Hypothalamus (tissue), 51 donors: ENCODE measurements at regions not wholly inside any gene's neighbourhood (a gene's known extent, or its start where the extent isn't known, plus 50 kb on each side); places are given as distances from the start of the nearest gene placed in this dataset.

Source experiments
- DNase-seq, 51 donors: peaks; one replicate each; lab custom pipeline; 2025; lab: John Stamatoyannopoulos, UW

DNA sequence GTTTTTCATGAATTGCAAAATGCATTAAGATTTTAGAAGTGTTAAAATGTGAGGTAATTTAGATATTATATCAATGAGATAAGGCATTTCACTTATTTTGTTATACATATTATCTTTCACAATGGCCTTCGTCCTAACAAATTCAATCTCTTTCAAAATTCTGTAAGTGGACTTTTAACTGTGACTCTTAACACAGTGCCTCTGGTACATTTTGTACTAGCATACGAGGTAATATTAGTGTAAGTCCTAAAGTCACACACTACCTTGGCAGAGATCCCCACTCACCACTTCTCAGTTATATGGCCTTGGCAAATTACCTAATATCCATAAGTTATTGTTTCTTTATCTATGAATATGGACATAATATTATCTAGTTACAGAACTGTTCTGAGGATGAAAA is 101.3 kb upstream of the SLITRK6 start:
- no peak for DNase-seq

DNA sequence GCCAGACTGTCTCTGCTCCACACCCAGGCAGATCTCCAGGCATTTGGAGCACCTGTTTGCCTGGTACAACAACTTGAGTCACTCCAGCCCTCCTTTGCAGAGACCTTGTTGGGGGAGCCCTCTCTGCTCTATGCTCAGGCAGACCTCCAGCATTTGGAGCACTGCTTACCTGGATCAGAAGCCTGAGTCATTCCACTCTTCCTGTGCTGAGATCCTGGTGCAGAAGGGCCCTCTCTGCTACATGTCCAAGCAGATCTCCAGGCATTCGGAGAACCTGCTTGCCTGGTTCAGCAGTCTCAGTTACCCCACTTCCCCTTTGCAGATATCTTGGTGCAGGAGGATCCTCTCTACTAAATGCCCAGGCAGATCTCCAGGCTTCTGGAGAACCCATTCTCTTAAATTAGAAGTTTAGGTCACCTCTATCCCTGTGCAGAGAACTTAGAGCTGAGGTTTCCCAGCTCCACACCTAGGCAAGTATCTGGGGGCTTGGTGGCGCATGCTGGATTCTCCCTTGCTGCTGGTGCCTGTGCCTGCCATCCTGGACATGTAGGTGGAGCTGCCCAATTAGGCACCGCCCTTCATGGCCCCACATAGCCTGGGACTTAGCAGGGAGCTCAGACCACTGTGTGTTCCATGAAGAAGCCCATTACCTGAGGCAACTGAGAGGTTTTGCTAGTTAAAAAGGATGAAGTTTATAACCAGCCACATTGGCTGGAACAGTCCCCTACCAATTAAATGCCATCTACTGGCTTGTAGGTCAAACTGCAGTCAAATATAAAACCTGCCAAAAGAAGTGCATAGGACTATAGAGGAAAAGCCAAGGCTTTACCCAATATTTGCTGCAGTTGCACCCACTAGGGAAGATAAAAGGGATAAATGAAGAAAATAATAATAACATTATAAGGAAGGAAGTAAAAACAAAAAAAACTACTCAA is 97.6 kb upstream of the SLITRK6 start:
- DNase-seq, result no peak

DNA sequence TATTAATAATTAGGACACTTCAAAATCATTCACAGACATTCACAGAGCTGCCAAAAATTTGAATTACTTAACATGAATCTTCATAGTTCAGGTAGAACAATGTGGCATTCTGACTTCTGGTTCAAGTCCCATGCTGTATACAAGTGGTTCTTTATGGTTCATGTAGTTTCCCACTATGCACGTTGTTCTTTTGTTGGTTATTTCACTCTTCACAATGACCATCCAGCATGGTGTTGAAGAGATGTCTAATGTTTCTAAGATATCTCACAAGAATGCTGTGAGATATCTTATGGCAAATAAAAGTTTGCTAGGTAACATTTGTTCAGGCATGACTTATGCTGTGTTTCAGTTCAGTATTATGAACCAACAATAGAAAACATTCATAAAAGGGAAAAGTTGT is 88.2 kb upstream of the SLITRK6 start:
- DNase-seq, result no peak

DNA sequence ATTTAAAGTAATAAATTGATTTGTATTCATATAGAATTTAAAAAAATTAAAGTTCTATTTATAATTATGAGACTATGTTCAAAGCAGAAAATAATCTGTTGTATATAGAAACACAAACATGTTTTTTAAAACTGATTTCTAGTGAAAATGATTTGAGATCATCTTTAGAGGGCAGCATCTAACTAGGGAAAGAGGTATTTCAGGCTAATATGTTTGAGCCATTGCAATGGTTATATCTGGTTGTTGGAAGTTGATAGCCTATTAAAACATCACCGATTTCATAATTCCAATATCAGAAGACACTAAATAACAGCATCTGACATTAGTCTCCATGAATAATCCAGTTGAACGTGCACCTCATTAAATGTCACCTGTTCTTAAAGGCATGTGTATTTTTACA is 79.8 kb upstream of the SLITRK6 start:
- no peak for DNase-seq

DNA sequence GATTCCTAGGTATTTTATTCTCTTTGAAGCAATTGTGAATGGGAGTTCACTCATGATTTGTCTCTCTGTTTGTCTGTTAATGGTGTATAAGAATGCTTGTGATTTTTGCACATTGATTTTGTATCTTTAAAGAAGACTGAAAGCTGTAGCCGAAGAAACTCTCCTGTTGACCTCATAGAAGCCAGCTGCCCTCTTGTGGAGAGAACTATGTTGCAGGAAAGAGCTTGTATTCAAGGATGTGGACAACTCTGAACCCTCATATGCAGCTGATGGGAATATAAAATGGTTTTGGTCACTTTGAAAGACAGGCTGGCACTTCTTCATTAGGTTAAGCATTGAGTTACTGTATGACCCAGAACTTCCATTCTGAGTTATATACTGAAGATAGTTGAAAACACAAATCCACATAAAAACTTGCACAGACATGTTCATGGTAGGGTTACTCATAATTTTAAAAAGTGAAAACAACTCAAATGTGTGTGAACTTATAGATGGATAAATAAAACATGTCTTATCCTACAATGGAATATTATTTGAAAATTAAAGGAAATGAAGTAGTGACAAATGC is 65.8 kb upstream of the SLITRK6 start:
- DNase-seq, result peak in 1 of 51 donors; percentile 1

DNA sequence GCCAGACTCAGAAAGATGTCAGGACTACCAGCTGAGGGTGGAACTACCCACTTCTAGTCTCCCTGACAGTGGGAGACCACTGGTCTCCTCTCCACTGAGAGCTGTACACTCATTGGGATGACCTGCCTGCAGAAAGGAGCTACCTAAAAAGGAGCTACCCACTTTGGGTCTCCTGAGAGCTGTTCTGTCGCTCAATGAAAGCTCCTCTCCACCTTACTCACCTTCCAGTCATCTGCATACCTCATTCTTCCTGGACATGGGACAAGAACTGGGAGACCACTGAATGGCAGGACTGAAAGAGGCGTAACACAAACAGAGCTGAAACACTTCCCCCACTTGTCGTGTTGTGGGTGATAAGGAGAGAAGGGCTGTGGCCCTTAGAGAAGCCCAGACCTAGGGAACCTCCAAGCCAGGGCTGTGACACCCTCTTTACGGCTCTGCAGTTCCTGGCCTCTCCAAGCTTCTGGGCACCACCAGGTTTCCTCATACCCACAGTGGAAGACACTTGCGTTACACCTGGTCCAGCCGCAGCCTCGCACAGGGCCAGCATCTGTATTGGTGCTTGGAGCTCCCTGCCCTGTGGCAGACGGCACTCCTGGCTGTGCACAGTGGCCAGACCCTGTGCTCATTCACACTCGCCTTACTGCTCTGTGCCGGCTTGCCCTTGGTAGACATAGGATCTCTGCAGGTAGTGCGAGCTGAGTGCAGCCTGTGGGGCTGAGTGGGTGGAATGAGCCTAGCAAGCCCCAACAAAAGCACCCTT is 54.9 kb upstream of the SLITRK6 start:
- DNase-seq, result no peak

DNA sequence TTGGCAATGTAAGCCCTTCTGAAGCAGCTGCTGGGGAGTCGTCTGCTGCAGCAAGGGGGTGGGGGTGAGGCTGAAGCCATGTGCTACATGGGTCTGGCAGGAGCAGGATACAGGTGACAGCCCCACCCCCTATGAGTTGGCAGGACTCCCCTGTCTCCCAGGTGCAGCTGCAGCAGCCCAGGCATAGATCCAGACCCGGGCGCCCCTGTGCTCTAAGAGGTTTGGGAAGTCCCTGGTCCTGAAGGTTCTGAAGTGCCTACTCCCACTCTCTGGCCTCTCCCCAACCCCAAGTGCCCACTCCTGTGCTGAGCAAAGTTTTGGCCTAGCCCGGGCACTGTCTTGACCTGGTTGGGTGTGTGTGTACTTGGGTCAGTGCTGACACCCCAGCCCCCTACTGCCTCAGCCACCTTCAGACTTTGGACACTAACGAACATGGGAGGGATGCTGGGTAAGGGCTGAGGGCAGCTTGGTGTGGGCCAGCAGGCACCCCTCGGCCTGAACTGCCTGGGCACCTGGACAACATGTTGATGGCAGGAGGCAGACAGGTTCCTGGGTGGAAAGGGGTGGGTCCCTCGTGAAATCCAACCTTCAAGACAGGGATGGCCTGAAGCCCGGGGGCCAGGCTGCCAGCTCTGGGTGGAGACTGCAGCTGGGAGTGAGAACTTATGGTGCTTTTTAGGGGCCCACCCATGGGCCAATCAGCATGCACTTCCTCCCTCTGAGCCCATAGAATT is 54.1 kb upstream of the SLITRK6 start:
- DNase-seq, result no peak
